ENCODE measurements at regions not wholly inside any gene's neighbourhood (a gene's known extent, or its start where the extent isn't known, plus 50 kb on each side); places are given as distances from the start of the nearest gene placed in this dataset.
"Not testable (repeated sequence)": the region's sequence is repeated elsewhere in the genome, so short reads cannot be mapped to it uniquely, and the experiment has no call there.

DNA sequence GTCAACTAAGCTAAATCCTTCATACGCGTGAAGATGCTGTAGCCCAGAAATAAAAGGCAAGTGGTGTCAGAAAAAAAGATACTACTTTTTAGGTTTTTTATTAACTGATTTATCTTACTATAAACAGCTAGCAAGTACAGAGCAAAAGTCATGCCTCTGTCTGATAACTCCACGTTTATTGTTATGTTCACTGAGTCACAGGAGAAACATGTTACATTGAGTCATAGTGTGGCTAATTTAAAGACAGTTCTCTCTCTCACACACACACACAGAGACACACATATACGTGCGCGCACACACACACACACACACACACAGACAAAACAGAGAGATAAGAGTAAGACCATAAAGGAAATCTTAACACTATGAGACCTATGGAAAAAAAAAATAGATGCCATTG is 770.0 kb upstream of the CDH10 start:
- Mint-ChIP-seq H3K36me3 (no peaks in the 10 kb centered on the region), H3K9me3 (peaks cover 5% of the 10 kb centered on the region), H3K27ac (no peak overlapping the region), H3K4me1 (no peaks in the 10 kb centered on the region), H3K4me3 (no peak overlapping the region), H3K27me3 (no peaks in the 10 kb centered on the region)
- no peak for ATAC-seq

GRCh38 chr5:25412116-25412661 is 767.4 kb upstream of the CDH10 start:
- H3K4me3 Mint-ChIP-seq, result no peak overlapping the region
- peaks cover 12% of the 10 kb centered on the region for H3K9me3 Mint-ChIP-seq
- no peaks in the 10 kb centered on the region for H3K4me1 Mint-ChIP-seq
- ATAC-seq, result no peak
- H3K27me3 Mint-ChIP-seq, result no peaks in the 10 kb centered on the region
- no peak overlapping the region for H3K27ac Mint-ChIP-seq
- H3K36me3 Mint-ChIP-seq, result no peaks in the 10 kb centered on the region

DNA sequence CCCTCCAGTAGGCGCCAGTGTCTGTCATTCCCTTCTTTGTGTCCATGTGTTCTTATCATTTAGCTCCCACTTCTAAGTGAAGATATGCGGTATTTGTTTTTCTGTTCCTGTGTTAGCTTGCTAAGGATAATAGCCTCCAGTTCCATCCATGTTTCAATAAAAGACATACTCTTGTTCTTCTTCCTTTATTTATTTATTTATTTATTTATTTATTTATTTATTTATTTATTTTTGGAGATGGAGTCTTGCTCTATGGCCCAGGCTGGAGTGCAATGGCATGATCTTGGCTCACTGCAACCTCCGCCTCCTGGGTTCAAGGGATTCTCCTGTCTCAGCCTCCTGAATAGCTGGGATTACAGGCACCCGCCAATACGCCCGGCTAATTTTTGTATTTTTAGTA is 762.6 kb upstream of the CDH10 start:
- H3K27ac Mint-ChIP-seq, ATAC-seq, H3K27me3 Mint-ChIP-seq, H3K4me3 Mint-ChIP-seq, H3K36me3 Mint-ChIP-seq, H3K4me1 Mint-ChIP-seq: not testable (repeated sequence)
- peaks cover 12% of the 10 kb centered on the region for H3K9me3 Mint-ChIP-seq

- H3K4me1 Mint-ChIP-seq, result no peaks in the 10 kb centered on the region
- no peaks in the 10 kb centered on the region for H3K27me3 Mint-ChIP-seq
- no peaks in the 10 kb centered on the region for H3K36me3 Mint-ChIP-seq
- no peak overlapping the region for H3K4me3 Mint-ChIP-seq
- H3K27ac Mint-ChIP-seq, result no peak overlapping the region
- H3K9me3 Mint-ChIP-seq, result peaks cover 7% of the 10 kb centered on the region
- ATAC-seq, result no peak
Measured at GRCh38 chr5:25405850-25406249, 761.1 kb upstream of the CDH10 start.

GRCh38 chr5:25399878-25400480 is 755.2 kb upstream of the CDH10 start:
- H3K4me1 Mint-ChIP-seq, result no peaks in the 10 kb centered on the region
- no peaks in the 10 kb centered on the region for H3K36me3 Mint-ChIP-seq
- no peak for ATAC-seq
- no peak overlapping the region for H3K4me3 Mint-ChIP-seq
- no peaks in the 10 kb centered on the region for H3K9me3 Mint-ChIP-seq
- no peak overlapping the region for H3K27ac Mint-ChIP-seq
- no peaks in the 10 kb centered on the region for H3K27me3 Mint-ChIP-seq

DNA sequence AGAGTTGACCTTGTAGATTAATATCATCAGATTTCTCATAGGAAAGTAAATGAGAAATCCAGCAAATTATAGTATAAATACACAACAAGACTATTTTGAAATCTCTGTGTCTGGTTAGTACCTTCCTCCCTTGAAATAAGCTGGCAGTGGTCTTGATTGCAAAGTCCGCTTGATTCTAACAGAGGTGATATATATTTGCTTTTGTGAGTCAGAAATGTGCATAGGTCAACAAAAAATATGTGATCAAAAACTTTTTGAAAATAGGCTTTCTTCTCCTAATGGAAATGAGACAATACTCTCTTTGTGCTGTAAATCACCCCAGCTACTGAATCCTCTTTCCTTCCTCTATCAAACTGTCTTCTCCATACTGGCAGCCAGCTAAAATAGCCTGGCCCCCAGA is 749.2 kb upstream of the CDH10 start:
- Mint-ChIP-seq H3K4me3 (no peak overlapping the region), H3K27me3 (no peaks in the 10 kb centered on the region), H3K27ac (no peak overlapping the region)

GRCh38 chr5:25393256-25393655 is 748.5 kb upstream of the CDH10 start:
- Mint-ChIP-seq H3K27me3 (no peaks in the 10 kb centered on the region), H3K9me3 (peaks cover 5% of the 10 kb centered on the region), H3K4me3 (no peak overlapping the region), H3K27ac (no peak overlapping the region), H3K4me1 (no peaks in the 10 kb centered on the region), H3K36me3 (no peaks in the 10 kb centered on the region)
- no peak for ATAC-seq

More for the DNA sequence above, 749.2 kb upstream of the CDH10 start:
- Mint-ChIP-seq H3K9me3 (peaks cover 5% of the 10 kb centered on the region), H3K36me3 (no peaks in the 10 kb centered on the region), H3K4me1 (no peaks in the 10 kb centered on the region)
- ATAC-seq, result no peak

DNA sequence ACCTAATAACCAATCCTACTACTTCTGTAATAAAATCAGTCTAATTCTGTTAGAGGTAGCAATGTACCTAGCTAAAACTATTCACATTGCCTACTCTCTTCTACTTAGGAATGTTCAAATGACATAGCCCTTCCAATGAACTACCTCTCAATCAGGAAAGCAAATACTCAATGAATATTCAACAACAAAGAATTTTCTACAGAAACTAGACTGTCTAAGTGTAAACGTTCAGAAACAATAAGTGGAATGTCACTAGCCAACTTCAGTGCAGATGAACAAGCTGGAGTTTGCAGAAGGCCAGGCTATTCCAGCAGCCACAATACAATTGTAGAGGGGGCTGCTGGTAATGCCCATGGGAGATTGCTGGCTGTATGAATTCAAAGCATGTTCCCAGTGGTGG is 743.2 kb upstream of the CDH10 start:
- H3K4me3 Mint-ChIP-seq, result no peak overlapping the region
- H3K36me3 Mint-ChIP-seq, result no peaks in the 10 kb centered on the region
- no peaks in the 10 kb centered on the region for H3K4me1 Mint-ChIP-seq
- peaks cover 12% of the 10 kb centered on the region for H3K9me3 Mint-ChIP-seq
- no peaks in the 10 kb centered on the region for H3K27me3 Mint-ChIP-seq
- ATAC-seq, result no peak
- no peak overlapping the region for H3K27ac Mint-ChIP-seq

DNA sequence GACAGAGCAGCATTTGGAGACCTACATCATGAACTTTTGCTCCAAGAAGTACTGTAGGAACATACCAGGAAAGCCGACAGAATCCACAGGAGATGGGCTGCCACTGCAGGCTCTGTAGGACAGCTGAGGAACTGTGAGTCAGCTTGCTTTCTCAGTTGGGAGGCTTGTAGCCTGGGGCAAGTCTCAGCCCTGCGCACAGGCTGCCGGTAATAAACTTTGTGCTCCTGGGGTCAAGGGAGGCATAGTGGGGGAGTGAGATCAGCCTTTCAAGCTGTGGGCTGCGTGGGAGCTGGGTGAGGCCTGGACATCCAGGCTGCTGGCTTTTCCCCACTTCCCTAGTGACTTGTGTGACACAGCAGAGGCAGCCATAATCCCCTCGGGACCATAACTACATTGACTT is 718.0 kb upstream of the CDH10 start:
- no peak overlapping the region for H3K27ac Mint-ChIP-seq
- H3K4me3 Mint-ChIP-seq, result no peak overlapping the region
- no peaks in the 10 kb centered on the region for H3K36me3 Mint-ChIP-seq
- H3K9me3 Mint-ChIP-seq, result peaks cover 18% of the 10 kb centered on the region
- no peak for ATAC-seq
- no peaks in the 10 kb centered on the region for H3K4me1 Mint-ChIP-seq
- no peaks in the 10 kb centered on the region for H3K27me3 Mint-ChIP-seq

DNA sequence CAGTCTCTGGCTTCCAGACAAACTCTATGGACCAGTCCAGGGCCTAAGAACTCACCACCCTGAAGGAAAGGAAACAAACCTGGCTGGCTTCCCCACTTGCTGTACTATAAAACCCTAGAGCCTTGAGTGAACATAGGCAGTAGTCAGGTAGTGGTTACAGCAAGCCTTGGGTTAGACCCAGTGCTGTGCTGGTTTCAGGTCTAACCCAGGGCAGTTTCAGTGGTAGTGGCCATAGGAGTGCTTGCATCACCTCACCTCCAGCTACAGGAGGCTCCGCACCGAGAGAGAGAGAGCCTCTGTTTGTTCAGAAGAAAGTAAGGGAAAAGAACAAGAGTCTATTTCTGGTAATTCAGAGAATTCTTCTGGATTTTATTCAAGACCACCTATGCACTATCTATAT is 714.1 kb upstream of the CDH10 start:
- Mint-ChIP-seq H3K27ac (no peak overlapping the region), H3K4me3 (no peak overlapping the region), H3K4me1 (no peaks in the 10 kb centered on the region), H3K9me3 (peaks cover 14% of the 10 kb centered on the region), H3K27me3 (no peaks in the 10 kb centered on the region), H3K36me3 (no peaks in the 10 kb centered on the region)
- no peak for ATAC-seq

DNA sequence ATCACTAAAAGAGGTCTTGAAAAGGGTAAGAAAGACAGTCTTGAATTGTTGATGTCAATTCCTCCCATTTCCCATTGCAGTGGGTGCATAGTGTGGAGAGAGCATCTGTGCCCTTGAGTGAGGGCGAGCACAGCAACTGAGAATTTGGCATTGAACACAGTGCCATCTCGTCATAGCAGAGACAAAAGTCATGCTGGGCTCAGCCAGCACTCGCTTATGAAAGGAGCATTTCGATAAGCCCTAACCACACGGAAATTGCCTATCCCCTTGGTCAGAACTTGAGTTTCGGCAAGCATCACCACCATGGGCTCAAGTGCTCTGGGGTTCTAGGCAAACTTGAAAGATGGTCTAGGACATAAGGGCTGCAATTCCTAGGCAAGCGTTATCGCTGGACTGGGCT is 712.8 kb upstream of the CDH10 start:
- no peaks in the 10 kb centered on the region for H3K4me1 Mint-ChIP-seq

DNA sequence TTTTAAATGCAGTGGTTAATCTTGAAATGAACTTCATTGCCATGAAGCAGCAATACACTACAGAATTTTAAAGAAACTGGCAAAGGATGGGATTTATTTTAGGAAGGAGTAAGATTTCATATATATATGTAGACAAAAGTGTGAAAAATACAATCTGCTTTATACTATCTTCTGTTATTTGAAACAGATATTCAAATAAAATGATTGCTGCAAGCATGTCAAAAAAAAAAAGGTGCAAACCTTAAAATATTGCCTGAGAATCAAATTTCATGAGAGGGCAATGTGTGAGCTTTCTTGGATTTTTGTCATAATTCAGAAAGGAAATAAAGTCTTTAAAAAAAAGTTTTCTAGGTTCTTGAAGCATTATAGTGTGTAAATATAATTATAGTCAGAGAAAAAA is 705.0 kb upstream of the CDH10 start:
- ATAC-seq, result no peak
- Mint-ChIP-seq H3K36me3 (no peaks in the 10 kb centered on the region), H3K4me3 (no peak overlapping the region), H3K9me3 (peaks cover 2% of the 10 kb centered on the region), H3K4me1 (no peaks in the 10 kb centered on the region), H3K27ac (no peak overlapping the region), H3K27me3 (no peaks in the 10 kb centered on the region)

More for the DNA sequence above, 712.8 kb upstream of the CDH10 start:
- Mint-ChIP-seq H3K27me3 (no peaks in the 10 kb centered on the region), H3K27ac (no peak overlapping the region), H3K9me3 (peaks cover 14% of the 10 kb centered on the region), H3K36me3 (no peaks in the 10 kb centered on the region), H3K4me3 (no peak overlapping the region)
- ATAC-seq, result no peak

- no peak overlapping the region for H3K27ac Mint-ChIP-seq
- H3K27me3 Mint-ChIP-seq, result no peaks in the 10 kb centered on the region
- H3K4me1 Mint-ChIP-seq, result no peaks in the 10 kb centered on the region
- no peak overlapping the region for H3K4me3 Mint-ChIP-seq
- no peaks in the 10 kb centered on the region for H3K9me3 Mint-ChIP-seq
- H3K36me3 Mint-ChIP-seq, result no peaks in the 10 kb centered on the region
- no peak for ATAC-seq
Measured at GRCh38 chr5:25345240-25345771, 700.5 kb upstream of the CDH10 start.

GRCh38 chr5:25339541-25339940 is 694.8 kb upstream of the CDH10 start:
- Mint-ChIP-seq H3K27me3 (no peaks in the 10 kb centered on the region), H3K4me3 (no peak overlapping the region), H3K36me3 (no peaks in the 10 kb centered on the region), H3K27ac (no peak overlapping the region), H3K9me3 (peaks cover 6% of the 10 kb centered on the region), H3K4me1 (no peaks in the 10 kb centered on the region)
- ATAC-seq, result no peak

DNA sequence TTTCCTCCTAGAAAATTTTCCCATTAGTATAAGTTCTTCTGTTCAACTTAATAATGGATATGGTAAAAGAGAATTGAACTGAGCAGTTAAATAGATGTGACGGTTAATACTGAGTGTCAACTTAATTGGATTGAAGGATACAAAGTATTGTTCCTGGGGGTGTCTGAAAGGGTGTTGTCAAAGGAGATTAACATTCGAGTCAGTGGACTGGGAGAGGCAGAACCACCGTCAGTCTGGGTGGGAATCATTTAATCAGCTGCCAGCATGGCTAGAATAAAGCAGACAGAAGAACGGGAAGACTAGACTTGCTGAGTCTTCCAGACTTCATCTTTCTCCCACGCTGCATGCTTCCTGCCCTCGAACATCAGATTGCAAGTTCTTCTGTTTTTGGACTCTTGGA is 689.6 kb upstream of the CDH10 start:
- no peak for ATAC-seq
- no peaks in the 10 kb centered on the region for H3K4me1 Mint-ChIP-seq
- H3K27me3 Mint-ChIP-seq, result no peaks in the 10 kb centered on the region
- no peak overlapping the region for H3K4me3 Mint-ChIP-seq
- no peak overlapping the region for H3K27ac Mint-ChIP-seq
- H3K9me3 Mint-ChIP-seq, result peaks cover 6% of the 10 kb centered on the region
- H3K36me3 Mint-ChIP-seq, result no peaks in the 10 kb centered on the region

DNA sequence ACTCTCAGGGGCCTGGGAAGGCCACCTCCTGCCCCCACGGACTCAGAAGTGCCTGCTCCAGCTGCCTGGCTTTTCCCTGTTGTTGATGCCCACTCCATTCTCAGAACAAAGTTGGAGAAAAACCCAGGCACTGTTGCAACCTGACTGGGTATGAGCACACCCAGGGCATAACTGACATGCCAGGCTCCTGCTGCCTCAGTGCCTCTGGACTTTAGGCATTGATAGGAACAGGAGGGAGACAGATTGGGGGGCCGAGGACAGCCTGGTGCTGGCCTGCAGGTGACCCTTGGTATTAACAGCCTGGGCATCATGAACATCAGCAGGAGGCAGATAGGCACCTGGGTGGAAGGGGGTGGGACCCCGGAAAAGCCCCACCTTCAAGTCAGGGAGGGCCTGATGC is 685.9 kb upstream of the CDH10 start:
- Mint-ChIP-seq H3K27ac (no peak overlapping the region), H3K4me3 (no peak overlapping the region), H3K4me1 (no peaks in the 10 kb centered on the region), H3K9me3 (no peaks in the 10 kb centered on the region), H3K27me3 (no peaks in the 10 kb centered on the region), H3K36me3 (no peaks in the 10 kb centered on the region)
- no peak for ATAC-seq
